ENCODE measurements at regions not wholly inside any gene's neighbourhood (a gene's known extent, or its start where the extent isn't known, plus 50 kb on each side); places are given as distances from the start of the nearest gene placed in this dataset.

DNA sequence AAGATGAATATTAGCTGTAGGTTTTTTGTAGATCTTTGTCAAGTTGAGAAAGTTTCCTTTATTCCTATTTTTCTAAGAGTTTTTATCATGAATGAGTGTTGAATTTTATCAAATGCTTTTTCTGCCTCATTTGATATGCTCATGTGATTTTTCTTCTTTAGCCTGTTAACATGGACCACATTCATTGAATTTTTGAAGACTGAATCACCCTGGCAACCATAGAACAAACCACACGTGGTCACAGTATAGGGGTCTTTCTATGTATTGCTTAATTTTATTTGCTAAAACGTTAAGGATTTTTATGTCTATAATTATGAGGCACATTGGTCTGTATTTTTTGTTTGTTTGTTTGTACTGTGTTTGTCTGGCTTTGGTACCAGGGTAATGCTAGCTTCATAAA lies 201.7 kb upstream of the CWC22 start:
- FAIRE-seq (no peak), DNase-seq (ENCODE audit: insufficient read length, low spot score) (no peak)
- TF ChIP-seq, protein P1, sequence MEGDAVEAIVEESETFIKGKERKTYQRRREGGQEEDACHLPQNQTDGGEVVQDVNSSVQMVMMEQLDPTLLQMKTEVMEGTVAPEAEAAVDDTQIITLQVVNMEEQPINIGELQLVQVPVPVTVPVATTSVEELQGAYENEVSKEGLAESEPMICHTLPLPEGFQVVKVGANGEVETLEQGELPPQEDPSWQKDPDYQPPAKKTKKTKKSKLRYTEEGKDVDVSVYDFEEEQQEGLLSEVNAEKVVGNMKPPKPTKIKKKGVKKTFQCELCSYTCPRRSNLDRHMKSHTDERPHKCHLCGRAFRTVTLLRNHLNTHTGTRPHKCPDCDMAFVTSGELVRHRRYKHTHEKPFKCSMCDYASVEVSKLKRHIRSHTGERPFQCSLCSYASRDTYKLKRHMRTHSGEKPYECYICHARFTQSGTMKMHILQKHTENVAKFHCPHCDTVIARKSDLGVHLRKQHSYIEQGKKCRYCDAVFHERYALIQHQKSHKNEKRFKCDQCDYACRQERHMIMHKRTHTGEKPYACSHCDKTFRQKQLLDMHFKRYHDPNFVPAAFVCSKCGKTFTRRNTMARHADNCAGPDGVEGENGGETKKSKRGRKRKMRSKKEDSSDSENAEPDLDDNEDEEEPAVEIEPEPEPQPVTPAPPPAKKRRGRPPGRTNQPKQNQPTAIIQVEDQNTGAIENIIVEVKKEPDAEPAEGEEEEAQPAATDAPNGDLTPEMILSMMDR (IDR thresholded peaks at IDR 0.05; ENCODE audit: insufficient read depth, missing control alignments): no peak

DNA sequence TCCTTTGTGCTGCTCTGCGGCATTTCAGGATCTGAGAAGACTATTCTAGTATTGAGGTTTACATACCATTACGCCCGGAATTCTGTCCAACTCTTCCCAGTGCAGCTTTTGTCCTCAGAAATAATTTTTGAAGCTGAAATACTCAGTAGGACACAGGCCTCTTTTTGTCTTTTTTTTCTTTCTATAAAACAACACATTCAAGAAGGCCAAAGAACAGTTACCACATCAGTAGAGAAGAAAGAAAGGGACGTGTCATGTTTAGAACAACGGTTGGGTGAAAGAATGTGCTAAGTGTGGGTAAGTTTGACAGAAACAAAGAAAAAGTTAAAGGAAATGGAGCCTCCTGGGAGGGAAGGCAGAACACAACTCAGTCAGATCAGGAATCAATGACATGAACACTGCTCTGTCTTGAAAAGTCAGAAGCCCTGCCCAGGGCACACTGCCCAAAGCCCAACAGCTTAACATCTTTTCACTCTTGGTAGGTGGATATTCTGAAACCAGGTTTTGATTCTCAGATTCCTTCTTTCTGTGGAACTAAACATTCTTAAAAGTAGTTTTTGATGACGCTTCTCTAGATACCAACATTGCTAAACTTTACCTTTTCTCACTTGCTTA lies 198.6 kb upstream of the CWC22 start:
- no peak for DNase-seq (ENCODE audit: insufficient read length, low spot score)
- FAIRE-seq: no peak
- TF ChIP-seq, protein P1 (IDR thresholded peaks at IDR 0.05; ENCODE audit: insufficient read depth, missing control alignments): no peak

DNA sequence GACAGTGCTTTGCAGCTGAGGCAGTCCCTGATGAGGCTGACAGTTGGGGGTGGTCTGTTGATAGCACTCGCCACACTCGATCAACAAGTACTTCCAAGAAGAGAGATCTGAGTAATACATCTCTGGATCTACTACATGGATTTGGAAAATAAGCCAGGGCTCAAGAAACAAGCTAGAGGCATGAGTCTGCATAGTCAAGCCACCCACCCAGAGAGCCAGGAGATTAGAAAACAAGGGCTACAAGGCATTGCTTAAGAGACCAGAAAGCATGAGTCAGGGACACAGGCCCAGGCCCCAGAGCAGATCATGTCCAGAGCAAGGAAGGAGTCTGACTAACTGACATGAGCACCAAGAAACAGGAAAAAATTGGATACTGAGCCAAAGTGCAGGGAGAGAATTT lies 196.9 kb upstream of the CWC22 start:
- TF ChIP-seq, protein P1 (IDR thresholded peaks at IDR 0.05; ENCODE audit: insufficient read depth, missing control alignments): no peak
- FAIRE-seq (no peak), DNase-seq (ENCODE audit: insufficient read length, low spot score) (no peak)

DNA sequence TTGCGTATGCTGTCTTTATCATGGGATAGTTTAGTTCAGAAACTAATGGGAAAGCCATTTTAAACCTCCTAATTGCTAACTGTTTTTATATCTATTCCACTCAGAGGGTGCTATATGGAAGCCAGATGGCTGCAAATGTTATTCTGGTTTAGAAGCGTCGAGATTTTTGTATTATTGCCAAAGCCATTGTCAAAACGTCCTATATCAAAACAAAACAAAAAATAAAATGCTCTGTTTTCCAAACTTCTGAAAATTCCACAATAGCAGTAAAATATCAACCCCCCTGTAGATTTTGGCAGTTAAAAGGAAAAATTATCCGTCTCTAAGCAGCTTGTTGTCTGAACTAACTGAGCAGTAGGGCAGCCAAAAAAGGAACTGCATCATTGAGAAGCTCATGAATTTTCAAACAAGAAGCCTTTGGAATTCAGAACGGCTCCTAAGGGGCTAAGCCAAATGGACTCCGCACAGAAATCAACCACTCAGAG lies 195.4 kb upstream of the CWC22 start:
- TF ChIP-seq, protein P1 (IDR thresholded peaks at IDR 0.05; ENCODE audit: insufficient read depth, missing control alignments): no peak

DNA sequence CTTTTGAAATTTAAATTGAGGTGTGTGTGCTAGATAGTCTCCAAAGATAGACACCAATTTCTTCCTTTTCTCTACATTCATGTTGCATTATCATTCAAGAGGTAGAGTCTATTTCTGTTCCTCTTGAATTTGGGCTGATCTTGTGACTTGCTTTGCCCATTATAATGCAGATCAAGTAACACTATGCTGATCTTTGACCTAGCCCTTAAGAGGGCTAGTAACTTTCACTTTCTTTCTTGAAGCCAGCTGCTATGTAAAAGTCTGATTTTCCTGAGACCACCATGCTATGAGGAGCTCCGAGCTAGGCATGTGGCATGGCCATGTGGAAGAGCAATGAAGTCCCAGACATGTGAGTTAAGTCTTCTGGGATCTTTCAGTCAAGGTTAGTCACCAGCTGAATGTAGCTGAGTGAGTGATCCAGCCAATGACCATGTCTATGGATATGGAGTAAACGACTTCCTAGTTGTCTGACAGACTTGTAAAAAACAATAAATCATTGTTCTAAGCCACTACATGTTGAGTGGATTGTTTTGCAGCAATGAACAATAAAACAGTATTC lies 189.4 kb upstream of the CWC22 start:
- DNase-seq (ENCODE audit: insufficient read length, low spot score) (no peak), FAIRE-seq (peak; percentile 46)
- TF ChIP-seq, protein P1 (IDR thresholded peaks at IDR 0.05; ENCODE audit: insufficient read depth, missing control alignments): no peak

More for the DNA sequence above, 195.4 kb upstream of the CWC22 start:
- no peak for DNase-seq (ENCODE audit: insufficient read length, low spot score)
- no peak for FAIRE-seq

DNA sequence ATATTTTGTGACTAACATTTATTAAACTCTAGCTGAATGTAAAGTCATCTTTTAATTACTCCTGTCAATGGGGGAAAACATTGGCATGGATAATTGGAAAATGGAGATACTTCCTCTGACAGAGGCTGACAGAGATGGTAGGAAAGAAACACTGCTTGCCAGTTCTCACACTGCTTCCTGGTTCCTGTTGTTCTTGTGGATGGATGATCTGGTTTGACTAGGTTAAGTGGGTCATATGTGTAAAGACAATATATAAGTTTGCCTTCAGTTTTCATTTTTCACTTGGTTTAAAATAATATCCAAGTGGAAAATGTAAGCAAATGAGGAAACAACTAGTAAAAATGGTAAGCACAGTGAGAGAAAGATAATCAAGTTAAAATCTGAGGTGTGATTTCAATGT lies 188.8 kb upstream of the CWC22 start:
- DNase-seq (ENCODE audit: insufficient read length, low spot score) (no peak), FAIRE-seq (no peak)
- TF ChIP-seq, protein P1 (IDR thresholded peaks at IDR 0.05; ENCODE audit: insufficient read depth, missing control alignments): no peak

DNA sequence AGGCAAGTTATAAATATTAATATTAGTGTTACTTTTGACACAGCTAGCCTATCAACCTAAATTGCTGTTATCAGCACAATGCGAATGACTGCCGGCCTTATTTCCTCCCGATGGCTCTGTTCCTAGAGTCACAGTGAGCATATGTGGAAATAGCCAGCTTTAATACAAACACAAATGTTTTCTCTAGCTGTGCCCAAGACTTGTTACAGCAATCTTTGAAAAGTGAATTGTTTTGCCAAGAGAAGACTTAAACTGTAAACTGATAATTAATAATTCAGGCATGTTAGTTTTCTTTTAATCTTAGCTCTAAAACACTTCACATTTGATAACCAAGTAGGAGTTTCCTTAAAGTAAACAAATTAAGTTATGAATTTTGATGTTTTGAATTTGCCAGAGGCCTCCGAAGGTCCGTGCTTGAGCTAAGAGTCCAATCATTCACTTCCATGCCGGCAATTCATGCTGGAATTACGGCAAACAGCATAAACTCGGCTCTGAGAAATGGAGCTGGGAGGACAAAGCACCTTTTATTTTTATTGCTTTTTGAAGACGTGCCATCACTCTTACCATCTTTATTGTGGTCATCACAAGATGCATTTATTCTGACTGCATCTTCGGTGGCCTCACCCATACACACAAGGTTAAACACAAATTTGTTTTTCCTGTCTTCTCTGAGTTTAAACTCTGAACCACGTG lies 184.5 kb upstream of the CWC22 start:
- no peak for FAIRE-seq
- no peak for DNase-seq (ENCODE audit: insufficient read length, low spot score)

More for the DNA sequence above, 184.5 kb upstream of the CWC22 start:
- TF ChIP-seq, protein P1 (IDR thresholded peaks at IDR 0.05; ENCODE audit: insufficient read depth, missing control alignments): no peak

All from D721Med (cell line).